Dermis microvascular lymphatic vessel endothelial cell (primary cell): ENCODE measurements at regions not wholly inside any gene's neighbourhood (a gene's known extent, or its start where the extent isn't known, plus 50 kb on each side); places are given as distances from the start of the nearest gene placed in this dataset.

Experiments
- DNase-seq, 2 donors: peaks; one replicate each; pipeline versions ENCODE4 v3.0.0 to v3.0.0-alpha.2; 2010; ENCODE audit warnings: low read depth in 2 of 2

GRCh38 chr22:27552863-27553262 is 248.7 kb downstream of the MN1 start:
- DNase-seq = no peak

- no peak for DNase-seq
Observed at GRCh38 chr22:27554106-27554811, 247.3 kb downstream of the MN1 start.

GRCh38 chr22:27554841-27555456 is 246.6 kb downstream of the MN1 start:
- no peak for DNase-seq

- DNase-seq = no peak
Observed at GRCh38 chr22:27556371-27556770, 245.2 kb downstream of the MN1 start.

GRCh38 chr22:27557286-27558008 is 244.1 kb downstream of the MN1 start:
- DNase-seq = no peak

GRCh38 chr22:27558658-27559371 is 242.7 kb downstream of the MN1 start:
- DNase-seq = no peak

GRCh38 chr22:27560781-27561180 is 240.8 kb downstream of the MN1 start:
- DNase-seq = no peak

- DNase-seq = no peak
Observed at GRCh38 chr22:27561286-27561904, 240.2 kb downstream of the MN1 start.

- DNase-seq = no peak
Observed at GRCh38 chr22:27564806-27565205, 236.8 kb downstream of the MN1 start.

- DNase-seq = no peak
Observed at GRCh38 chr22:27566602-27567001, 235.0 kb downstream of the MN1 start.

- DNase-seq = no peak
Observed at GRCh38 chr22:27568265-27568664, 233.3 kb downstream of the MN1 start.

GRCh38 chr22:27571463-27572277 is 229.9 kb downstream of the MN1 start:
- peak in 1 of 2 donors; percentile 41 for DNase-seq

- DNase-seq = no peak
Observed at GRCh38 chr22:27572278-27572666, 229.3 kb downstream of the MN1 start.

GRCh38 chr22:27573280-27574001 is 228.1 kb downstream of the MN1 start:
- no peak for DNase-seq

GRCh38 chr22:27574002-27574366 is 227.6 kb downstream of the MN1 start:
- DNase-seq = no peak

- no peak for DNase-seq
Observed at GRCh38 chr22:27574651-27575050, 226.9 kb downstream of the MN1 start.

GRCh38 chr22:27575348-27575747 is 226.2 kb downstream of the MN1 start:
- no peak for DNase-seq

- peak in 1 of 2 donors; percentile 50 for DNase-seq
Observed at GRCh38 chr22:27576413-27576812, 225.1 kb downstream of the MN1 start.

GRCh38 chr22:27576815-27577573 is 224.6 kb downstream of the MN1 start:
- peak in 1 of 2 donors; percentile 98 for DNase-seq
